ENCODE measurements at regions not wholly inside any gene's neighbourhood (a gene's known extent, or its start where the extent isn't known, plus 50 kb on each side); places are given as distances from the start of the nearest gene placed in this dataset.

- Histone ChIP-seq H3K36me3 (ENCODE audit: control insufficient read depth in 1 of 2, insufficient read depth in 2 of 2, low read depth in 1 of 2, low read length in 2 of 2) (no peaks in the 10 kb centered on the region), H3K23ac (ENCODE audit: low read length in 2 of 2) (no peak overlapping the region), H3K9me3 (ENCODE audit: control insufficient read depth, low read length) (no peaks in the 10 kb centered on the region), H2BK5ac (ENCODE audit: low read depth, low read length, poor library complexity, severe bottlenecking) (no peak overlapping the region), H2AFZ (ENCODE audit: low read depth, low read length) (no peak overlapping the region), H2BK120ac (ENCODE audit: low read depth, low read length) (no peak overlapping the region), H2BK12ac (ENCODE audit: low read length in 2 of 2) (peak overlapping the region in 1 of 2 experiments; percentile 88), H2BK15ac (ENCODE audit: low read depth, poor library complexity, severe bottlenecking) (no peak overlapping the region), H3K4ac (ENCODE audit: low read depth in 1 of 2, low read length in 2 of 2) (peak overlapping the region in 1 of 2 experiments; percentile 71), H2AK5ac (ENCODE audit: low read length, severe bottlenecking) (no peak overlapping the region), H4K91ac (ENCODE audit: low read length) (no peak overlapping the region), H3K4me3 (ENCODE audit: insufficient read depth in 1 of 2, low read depth in 1 of 2, low read length in 2 of 2) (no peak overlapping the region), H3K18ac (ENCODE audit: low read depth in 1 of 2, low read length in 2 of 2) (peak overlapping the region in 1 of 2 experiments; percentile 69), H4K8ac (ENCODE audit: low read length) (no peak overlapping the region), H3K27me3 (ENCODE audit: control insufficient read depth in 1 of 2, insufficient read depth in 1 of 2, low read length in 2 of 2) (peaks cover under 1 to 25% of the 10 kb centered on the region in 2 experiments), H3K4me2 (ENCODE audit: low read length, poor library complexity, severe bottlenecking) (no peak overlapping the region), H3K4me1 (ENCODE audit: control insufficient read depth, insufficient read depth, low read depth, low read length) (peaks cover 39% of the 10 kb centered on the region), H3K14ac (ENCODE audit: low read length in 2 of 2) (no peak overlapping the region), H3K27ac (ENCODE audit: low read length, poor library complexity, severe bottlenecking) (no peak overlapping the region), H3K9ac (ENCODE audit: low read length) (no peak overlapping the region), H3K79me1 (replicated peaks; ENCODE audit: low read length, poor library complexity, severe bottlenecking) (no peaks in the 10 kb centered on the region)
- DNase-seq: peak; percentile 65
- WGBS: 13% methylated on average over 9 of the region's 11 CpGs
Observed at GRCh38 chr1:228866468-228866867, 131.2 kb downstream of the RHOU start.

GRCh38 chr1:228867108-228867950 is 132.1 kb downstream of the RHOU start:
- Histone ChIP-seq H3K36me3 (ENCODE audit: control insufficient read depth in 1 of 2, insufficient read depth in 2 of 2, low read depth in 1 of 2, low read length in 2 of 2) (no peaks in the 10 kb centered on the region), H3K18ac (ENCODE audit: low read depth in 1 of 2, low read length in 2 of 2) (no peak overlapping the region)
- 15% methylated on average over 4 of the region's 7 CpGs for WGBS

GRCh38 chr1:228867951-228868730 is 132.9 kb downstream of the RHOU start:
- H2BK120ac ChIP-seq (ENCODE audit: low read depth, low read length): no peak overlapping the region
- peaks cover 4 to 33% of the 10 kb centered on the region in 2 experiments for H3K27me3 ChIP-seq (ENCODE audit: control insufficient read depth in 1 of 2, insufficient read depth in 1 of 2, low read length in 2 of 2)
- no peak overlapping the region for H2BK5ac ChIP-seq (ENCODE audit: low read depth, low read length, poor library complexity, severe bottlenecking)
- H3K9me3 ChIP-seq (ENCODE audit: control insufficient read depth, low read length): no peaks in the 10 kb centered on the region
- H2AFZ ChIP-seq (ENCODE audit: low read depth, low read length): no peak overlapping the region
- H2BK15ac ChIP-seq (ENCODE audit: low read depth, poor library complexity, severe bottlenecking): no peak overlapping the region
- H3K4ac ChIP-seq (ENCODE audit: low read depth in 1 of 2, low read length in 2 of 2): no peak overlapping the region
- H3K18ac ChIP-seq (ENCODE audit: low read depth in 1 of 2, low read length in 2 of 2): no peak overlapping the region
- no peak overlapping the region for H3K4me3 ChIP-seq (ENCODE audit: insufficient read depth in 1 of 2, low read depth in 1 of 2, low read length in 2 of 2)
- no peak overlapping the region for H3K4me2 ChIP-seq (ENCODE audit: low read length, poor library complexity, severe bottlenecking)
- no peak for DNase-seq
- 74% methylated on average over 12 of the region's 12 CpGs for WGBS
- no peak overlapping the region for H2AK5ac ChIP-seq (ENCODE audit: low read length, severe bottlenecking)
- no peak overlapping the region for H4K8ac ChIP-seq (ENCODE audit: low read length)
- H3K9ac ChIP-seq (ENCODE audit: low read length): no peak overlapping the region
- H3K14ac ChIP-seq (ENCODE audit: low read length in 2 of 2): peak overlapping the region in 1 of 2 experiments; percentile 19
- no peaks in the 10 kb centered on the region for H3K36me3 ChIP-seq (ENCODE audit: control insufficient read depth in 1 of 2, insufficient read depth in 2 of 2, low read depth in 1 of 2, low read length in 2 of 2)
- H3K27ac ChIP-seq (ENCODE audit: low read length, poor library complexity, severe bottlenecking): no peak overlapping the region
- H3K79me1 ChIP-seq (replicated peaks; ENCODE audit: low read length, poor library complexity, severe bottlenecking): no peaks in the 10 kb centered on the region
- peak overlapping the region in 1 of 2 experiments; percentile 30 for H2BK12ac ChIP-seq (ENCODE audit: low read length in 2 of 2)
- no peak overlapping the region for H3K23ac ChIP-seq (ENCODE audit: low read length in 2 of 2)
- H3K4me1 ChIP-seq (ENCODE audit: control insufficient read depth, insufficient read depth, low read depth, low read length): peaks cover 29% of the 10 kb centered on the region
- H4K91ac ChIP-seq (ENCODE audit: low read length): no peak overlapping the region

More at GRCh38 chr1:228867108-228867950, 132.1 kb downstream of the RHOU start:
- Histone ChIP-seq H2BK5ac (ENCODE audit: low read depth, low read length, poor library complexity, severe bottlenecking) (no peak overlapping the region), H4K8ac (ENCODE audit: low read length) (no peak overlapping the region), H3K14ac (ENCODE audit: low read length in 2 of 2) (no peak overlapping the region), H3K4ac (ENCODE audit: low read depth in 1 of 2, low read length in 2 of 2) (no peak overlapping the region), H4K91ac (ENCODE audit: low read length) (no peak overlapping the region), H3K79me1 (replicated peaks; ENCODE audit: low read length, poor library complexity, severe bottlenecking) (no peaks in the 10 kb centered on the region), H3K9me3 (ENCODE audit: control insufficient read depth, low read length) (no peaks in the 10 kb centered on the region), H3K4me3 (ENCODE audit: insufficient read depth in 1 of 2, low read depth in 1 of 2, low read length in 2 of 2) (no peak overlapping the region), H2AK5ac (ENCODE audit: low read length, severe bottlenecking) (no peak overlapping the region), H3K9ac (ENCODE audit: low read length) (no peak overlapping the region), H3K27ac (ENCODE audit: low read length, poor library complexity, severe bottlenecking) (no peak overlapping the region), H3K4me2 (ENCODE audit: low read length, poor library complexity, severe bottlenecking) (no peak overlapping the region), H2BK12ac (ENCODE audit: low read length in 2 of 2) (no peak overlapping the region), H2BK15ac (ENCODE audit: low read depth, poor library complexity, severe bottlenecking) (no peak overlapping the region), H3K23ac (ENCODE audit: low read length in 2 of 2) (no peak overlapping the region), H3K27me3 (ENCODE audit: control insufficient read depth in 1 of 2, insufficient read depth in 1 of 2, low read length in 2 of 2) (peaks cover 4 to 34% of the 10 kb centered on the region in 2 experiments), H2BK120ac (ENCODE audit: low read depth, low read length) (no peak overlapping the region), H3K4me1 (ENCODE audit: control insufficient read depth, insufficient read depth, low read depth, low read length) (peaks cover 33% of the 10 kb centered on the region), H2AFZ (ENCODE audit: low read depth, low read length) (no peak overlapping the region)
- peak; percentile 77 for DNase-seq

GRCh38 chr1:228868731-228869024 is 133.4 kb downstream of the RHOU start:
- Histone ChIP-seq H3K23ac (ENCODE audit: low read length in 2 of 2) (no peak overlapping the region), H3K4me1 (ENCODE audit: control insufficient read depth, insufficient read depth, low read depth, low read length) (peaks cover 25% of the 10 kb centered on the region), H3K36me3 (ENCODE audit: control insufficient read depth in 1 of 2, insufficient read depth in 2 of 2, low read depth in 1 of 2, low read length in 2 of 2) (no peaks in the 10 kb centered on the region), H2AK5ac (ENCODE audit: low read length, severe bottlenecking) (no peak overlapping the region), H3K14ac (ENCODE audit: low read length in 2 of 2) (peak overlapping the region in 1 of 2 experiments; percentile 19), H3K9ac (ENCODE audit: low read length) (no peak overlapping the region), H3K27me3 (ENCODE audit: control insufficient read depth in 1 of 2, insufficient read depth in 1 of 2, low read length in 2 of 2) (peaks cover 4 to 29% of the 10 kb centered on the region in 2 experiments), H2AFZ (ENCODE audit: low read depth, low read length) (no peak overlapping the region), H2BK120ac (ENCODE audit: low read depth, low read length) (no peak overlapping the region), H3K79me1 (replicated peaks; ENCODE audit: low read length, poor library complexity, severe bottlenecking) (no peaks in the 10 kb centered on the region), H3K4me3 (ENCODE audit: insufficient read depth in 1 of 2, low read depth in 1 of 2, low read length in 2 of 2) (no peak overlapping the region), H2BK5ac (ENCODE audit: low read depth, low read length, poor library complexity, severe bottlenecking) (no peak overlapping the region), H3K18ac (ENCODE audit: low read depth in 1 of 2, low read length in 2 of 2) (no peak overlapping the region), H4K91ac (ENCODE audit: low read length) (no peak overlapping the region), H2BK12ac (ENCODE audit: low read length in 2 of 2) (peak overlapping the region in 1 of 2 experiments; percentile 30), H3K27ac (ENCODE audit: low read length, poor library complexity, severe bottlenecking) (no peak overlapping the region), H4K8ac (ENCODE audit: low read length) (no peak overlapping the region), H2BK15ac (ENCODE audit: low read depth, poor library complexity, severe bottlenecking) (no peak overlapping the region), H3K9me3 (ENCODE audit: control insufficient read depth, low read length) (no peaks in the 10 kb centered on the region), H3K4ac (ENCODE audit: low read depth in 1 of 2, low read length in 2 of 2) (no peak overlapping the region), H3K4me2 (ENCODE audit: low read length, poor library complexity, severe bottlenecking) (no peak overlapping the region)
- DNase-seq: no peak
- 100% methylated on average over 2 of the region's 3 CpGs for WGBS
